Transverse colon (tissue), 4 donors: ENCODE measurements at regions not wholly inside any gene's neighbourhood (a gene's known extent, or its start where the extent isn't known, plus 50 kb on each side); places are given as distances from the start of the nearest gene placed in this dataset.

Source experiments
- DNase-seq: peaks from one replicate; pipeline ENCODE4 v3.0.0-alpha.2; 2019
- H3K27ac ChIP-seq, 4 donors: fragments of 200-600 bp; sonication (generic); 2 replicates each; pipeline ENCODE4 v1.5.1; 2016 to 2018; ENCODE audit warnings: inconsistent platforms in 4 of 4
- H3K27me3 ChIP-seq: fragments of 200-600 bp; sonication (generic); 2 replicates; pipeline ENCODE4 v1.5.1; 2017; ENCODE audit warnings: inconsistent platforms
- H3K36me3 ChIP-seq, 4 donors: fragments of 200-600 bp; sonication (generic); 2 replicates each; pipeline ENCODE4 v1.5.1; 2017 to 2019; ENCODE audit warnings: inconsistent platforms in 4 of 4
- H3K4me1 ChIP-seq, 4 donors: fragments of 200-600 bp; sonication (generic); 2 replicates each; pipeline ENCODE4 v1.5.1; 2017 to 2020; ENCODE audit warnings: inconsistent platforms in 4 of 4
- H3K4me3 ChIP-seq, 4 donors: fragments of 200-600 bp; sonication (generic); 1 replicate in 1 of 4; 2 replicates in 3 of 4; pipeline versions ENCODE4 v1.5.1 to v1.6.1; 2017 to 2019; ENCODE audit warnings: inconsistent platforms in 4 of 4
- H3K9me3 ChIP-seq, 2 donors: fragments of 200-600 bp; sonication (generic); 2 replicates each; pipeline ENCODE4 v1.5.1; 2017 to 2019; ENCODE audit warnings: inconsistent platforms in 2 of 2
- CTCF ChIP-seq, 5 experiments: fragments of 200-600 bp in 3 of 5; fragments of 450-650 bp in 2 of 5; sonication (generic) in 3 of 5; IDR thresholded peaks; 1 replicate in 2 of 5; 2 replicates in 3 of 5; pipeline ENCODE4 v1.5.1; 2016 to 2017; ENCODE audit warnings: antibody characterized with exemption in 5 of 5, inconsistent platforms in 3 of 5, mild to moderate bottlenecking in 2 of 5, moderate library complexity in 1 of 5
- EP300 ChIP-seq: sonication (generic); formaldehyde crosslinking; IDR thresholded peaks from one replicate; pipeline ENCODE4 v1.6.1; 2017; ENCODE audit warnings: antibody characterized with exemption, low read depth
- POLR2A ChIP-seq: fragments of 450-650 bp; IDR thresholded peaks from one replicate; pipeline ENCODE4 v1.6.1; 2016; ENCODE audit warnings: antibody characterized with exemption, mild to moderate bottlenecking, moderate library complexity
- POLR2AphosphoS5 ChIP-seq, 3 donors: sonication (generic); formaldehyde crosslinking; IDR thresholded peaks; one replicate each; pipeline ENCODE4 v1.6.1; 2016; ENCODE audit warnings: antibody characterized with exemption in 3 of 3
- WGBS, 2 donors: methylation state at CpG; one replicate each; pipeline ENCODE4 v1.1.5; 2018; ENCODE audit warnings: low coverage in 1 of 2; 5-methylcytosine and 5-hydroxymethylcytosine counted together
- in situ Hi-C, 4 donors: fragments of 200-750 bp; cut with MboI; loops; one replicate each; pipeline versions ENCODE4 v1.15.0 to v1.15.1; 2017; ENCODE audit warnings: low sequenced_read_pairs in 3 of 4, low pct_ligation_motif_present in 1 of 4, low pct_unique_long_range_greater_than_20kb in 1 of 4
- intact Hi-C: fragments of 100-400 bp; cut with DNase I; formaldehyde crosslinking; loops from one replicate; pipeline ENCODE4 v1.15.1; 2023; ENCODE audit warnings: low total_unique reads

GRCh38 chrX:69051901-69052300 is 113.4 kb downstream of the PJA1 start:
- no peaks in the 10 kb centered on the region for H3K27me3 ChIP-seq
- H3K9me3 ChIP-seq = no peaks in the 10 kb centered on the region
- H3K27ac ChIP-seq = no peak overlapping the region
- no peaks in the 10 kb centered on the region for H3K36me3 ChIP-seq
- 78% methylated on average over 3 of the region's 3 CpGs; no CpG with 5 or more reads in 1 of the 2 donors for WGBS, 2 donors
- DNase-seq = no peak
- intact Hi-C loops = no loop called here
- no peak overlapping the region for H3K4me3 ChIP-seq
- in situ Hi-C loops = loop anchor here in 1 of 4 donors (25.0 kb wide), 1 partner anchor 240 kb away; no protein-coding TSS in a partner anchor
- TF ChIP-seq CTCF (IDR thresholded peaks at IDR 0.05) = no peak
- TF ChIP-seq POLR2A = no peak
- no peak for TF ChIP-seq EP300
- no peak for TF ChIP-seq POLR2AphosphoS5 (IDR thresholded peaks at IDR 0.05)
- no peaks in the 10 kb centered on the region for H3K4me1 ChIP-seq

GRCh38 chrX:69050051-69050765 is 115.0 kb downstream of the PJA1 start:
- TF ChIP-seq CTCF (IDR thresholded peaks at IDR 0.05) (no peak), POLR2A (no peak), POLR2AphosphoS5 (IDR thresholded peaks at IDR 0.05) (no peak), EP300 (no peak)
- Histone ChIP-seq H3K9me3 (no peaks in the 10 kb centered on the region), H3K27me3 (no peaks in the 10 kb centered on the region), H3K27ac (no peak overlapping the region), H3K4me3 (no peak overlapping the region), H3K4me1 (no peaks in the 10 kb centered on the region), H3K36me3 (no peaks in the 10 kb centered on the region)
- 80 to 91% methylated on average over 3 to 4 of the region's 4 CpGs for WGBS, 2 donors
- no peak for DNase-seq
- intact Hi-C loops = no loop called here
- in situ Hi-C loops = loop anchor here in 1 of 4 donors (25.0 kb wide), 1 partner anchor 238 kb away; no protein-coding TSS in a partner anchor

- no peaks in the 10 kb centered on the region for H3K9me3 ChIP-seq
- no peak overlapping the region for H3K4me3 ChIP-seq
- no peaks in the 10 kb centered on the region for H3K4me1 ChIP-seq
- no peaks in the 10 kb centered on the region for H3K36me3 ChIP-seq
- in situ Hi-C loops = no loop called here
- DNase-seq = no peak
- WGBS, 2 donors = 84% methylated on average over 1 of the region's 1 CpG; no CpG with 5 or more reads in 1 of the 2 donors
- TF ChIP-seq CTCF (IDR thresholded peaks at IDR 0.05) = no peak
- TF ChIP-seq EP300 = no peak
- no peak for TF ChIP-seq POLR2A
- no peak for TF ChIP-seq POLR2AphosphoS5 (IDR thresholded peaks at IDR 0.05)
- no peaks in the 10 kb centered on the region for H3K27me3 ChIP-seq
- intact Hi-C loops = no loop called here
- H3K27ac ChIP-seq = no peak overlapping the region
Measured at GRCh38 chrX:69046996-69047490, 118.2 kb downstream of the PJA1 start.

GRCh38 chrX:69045616-69046345 is 119.5 kb downstream of the PJA1 start:
- no peaks in the 10 kb centered on the region for H3K4me1 ChIP-seq
- no peak overlapping the region for H3K27ac ChIP-seq
- DNase-seq = no peak
- H3K27me3 ChIP-seq = no peaks in the 10 kb centered on the region
- in situ Hi-C loops = no loop called here
- no peaks in the 10 kb centered on the region for H3K36me3 ChIP-seq
- TF ChIP-seq EP300 (no peak), POLR2A (no peak), POLR2AphosphoS5 (IDR thresholded peaks at IDR 0.05) (no peak), CTCF (IDR thresholded peaks at IDR 0.05) (no peak)
- no peaks in the 10 kb centered on the region for H3K9me3 ChIP-seq
- intact Hi-C loops = no loop called here
- H3K4me3 ChIP-seq = no peak overlapping the region
- WGBS, 2 donors = 71% methylated on average over 2 of the region's 2 CpGs; no CpG with 5 or more reads in 1 of the 2 donors
